Mammary epithelial cell (primary cell): ENCODE measurements at regions not wholly inside any gene's neighbourhood (a gene's known extent, or its start where the extent isn't known, plus 50 kb on each side); places are given as distances from the start of the nearest gene placed in this dataset.

Experiments used
- CTCF ChIP-seq, 2 donors: IDR thresholded peaks in 1 of 2; conservative IDR thresholded peaks in 1 of 2; 2 replicates each; pipeline ENCODE4 v1.5.1; 2011 to 2012; ENCODE audit warnings: inconsistent platforms in 2 of 2, low read length in 2 of 2, mild to moderate bottlenecking in 2 of 2, control low read depth in 1 of 2, low read depth in 1 of 2; ENCODE audit not compliant: insufficient read depth in 1 of 2; ENCODE audit errors: extremely low read depth in 1 of 2
- EZH2 ChIP-seq: IDR thresholded peaks from 2 replicates; pipeline ENCODE4 v1.6.1; 2012; ENCODE audit warnings: low read length, inconsistent platforms, borderline replicate concordance

- no peak for TF ChIP-seq CTCF (conservative IDR thresholded peaks at IDR 0.05 in 1 of 2, IDR thresholded peaks at IDR 0.05 in 1 of 2; ENCODE audit: extremely low read depth in 1 of 2, insufficient read depth in 1 of 2, low read depth in 1 of 2, low read length in 2 of 2)
- TF ChIP-seq EZH2: no peak
These were observed 882.7 kb upstream of the CHAC2 start for GRCh38 chr2:52884761-52885352.
